ENCODE measurements at regions not wholly inside any gene's neighbourhood (a gene's known extent, or its start where the extent isn't known, plus 50 kb on each side); places are given as distances from the start of the nearest gene placed in this dataset.
"Not testable (repeated sequence)": the region's sequence is repeated elsewhere in the genome, so short reads cannot be mapped to it uniquely, and the experiment has no call there.

DNA sequence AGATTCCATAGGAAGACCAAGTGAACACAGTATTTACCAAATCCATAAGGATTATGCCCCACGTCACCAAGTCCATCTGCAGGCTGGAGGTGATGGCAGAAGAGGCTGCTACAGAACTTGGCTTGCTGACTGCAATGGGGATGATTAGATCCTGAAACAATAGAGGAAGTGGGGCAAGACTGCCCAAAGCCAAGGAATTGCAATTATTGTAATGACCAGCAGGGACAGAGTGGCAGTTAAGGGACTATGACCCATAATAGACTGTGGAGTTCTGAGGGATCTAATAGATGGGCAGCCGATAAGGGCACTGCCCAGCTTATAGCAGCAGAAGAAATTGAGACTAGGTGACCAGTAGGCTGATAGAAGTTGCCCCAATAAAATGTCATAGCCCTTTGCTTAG, 108.4 kb downstream of the MINAR1 start:
- no peak for DNase-seq

DNA sequence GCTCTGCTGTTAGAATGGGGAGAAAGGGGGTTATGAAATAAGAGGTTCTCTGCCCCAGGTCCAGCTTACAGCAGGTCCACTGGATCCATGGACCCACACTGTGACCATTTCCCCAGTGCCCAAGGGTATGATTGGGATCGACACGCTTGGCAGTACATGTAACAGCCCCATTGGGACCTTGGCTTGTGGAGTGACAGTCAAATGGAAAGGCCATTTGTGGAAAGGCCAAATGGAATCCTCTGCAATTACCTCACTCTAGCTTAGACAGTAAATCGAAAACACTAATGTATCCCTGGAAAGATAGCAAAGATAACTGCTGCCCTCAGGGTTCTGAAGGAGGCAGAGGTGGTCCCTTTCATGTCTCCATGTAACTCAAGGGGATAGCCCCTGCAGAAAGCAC, 109.1 kb downstream of the MINAR1 start:
- DNase-seq = no peak

DNA sequence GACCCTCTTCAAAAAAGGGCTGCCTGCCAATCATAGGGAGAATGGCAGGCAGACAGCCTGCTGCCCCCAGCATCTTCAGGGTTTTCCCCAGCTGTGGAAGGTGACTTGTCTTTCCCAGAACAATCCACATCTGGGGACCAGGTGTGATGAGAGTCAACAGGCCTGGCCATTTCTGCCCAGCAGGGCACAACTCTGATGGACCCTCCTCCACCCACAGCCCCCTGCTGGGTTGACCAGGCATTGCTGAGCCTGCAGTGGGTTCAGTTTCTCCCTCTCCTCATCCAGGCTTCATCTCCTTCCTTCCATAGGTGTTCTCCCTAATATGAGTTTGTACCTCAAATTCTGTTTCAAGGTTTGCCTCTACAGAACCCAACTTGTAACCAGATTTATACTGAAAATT, 111.0 kb downstream of the MINAR1 start:
- no peak for DNase-seq

DNA sequence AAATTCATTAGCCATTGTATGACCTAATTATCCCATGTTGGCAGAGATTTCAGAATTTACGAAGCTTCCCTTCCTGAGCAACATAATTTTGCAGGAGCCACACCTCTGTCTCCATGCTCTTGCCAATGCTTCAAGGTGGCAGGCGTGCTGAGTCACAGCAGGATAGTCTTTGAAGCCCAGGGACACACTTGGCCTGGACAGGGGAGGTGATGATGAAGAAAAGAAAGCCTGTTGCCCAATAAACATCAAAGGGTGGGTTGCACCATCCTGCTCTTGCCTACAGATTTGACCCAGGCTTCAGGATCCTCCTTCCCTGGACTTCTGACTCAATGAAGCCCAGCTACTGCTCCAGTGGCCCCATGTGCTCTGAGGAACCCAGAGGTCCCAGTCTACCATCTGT, 117.1 kb downstream of the MINAR1 start:
- DNase-seq = no peak

DNA sequence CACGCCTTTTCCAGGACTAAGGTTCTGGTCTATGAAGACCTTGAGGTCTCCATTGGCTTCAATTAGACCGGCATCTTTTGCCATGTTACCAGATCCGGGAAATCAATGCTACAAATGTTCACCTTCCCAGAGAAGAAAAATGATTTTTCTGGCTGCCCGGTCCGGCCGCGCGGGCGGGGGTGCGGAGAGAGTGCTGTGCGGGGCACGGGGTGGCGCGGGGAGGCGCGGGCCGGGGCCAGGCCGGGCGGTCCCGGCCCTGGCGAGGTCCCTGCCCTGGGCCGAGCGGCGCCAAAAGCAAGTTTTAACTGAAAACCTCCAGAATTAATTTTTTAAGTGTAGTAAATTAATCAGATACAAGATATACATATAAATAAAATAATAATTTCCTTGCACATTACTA, 128.2 kb downstream of the MINAR1 start:
- no peak for DNase-seq

DNA sequence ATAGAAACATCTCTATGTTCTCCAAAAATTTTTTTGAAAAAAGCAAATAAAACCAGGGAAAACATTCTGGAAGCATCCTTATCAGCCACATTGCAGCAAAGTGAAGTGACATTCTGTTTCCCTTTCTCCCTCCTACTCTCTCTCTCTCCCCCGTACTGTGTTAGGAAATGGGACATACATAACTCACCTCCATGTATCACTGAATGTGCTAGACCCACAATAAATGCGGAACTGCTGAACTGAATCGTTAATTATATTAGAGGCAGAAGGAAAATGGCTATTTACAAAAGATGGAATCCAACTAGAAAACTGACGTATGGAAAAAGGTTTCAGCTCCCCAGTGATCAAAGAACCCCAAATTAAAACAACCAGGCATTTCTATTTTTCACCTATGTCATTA, 129.8 kb downstream of the MINAR1 start:
- DNase-seq = no peak

DNA sequence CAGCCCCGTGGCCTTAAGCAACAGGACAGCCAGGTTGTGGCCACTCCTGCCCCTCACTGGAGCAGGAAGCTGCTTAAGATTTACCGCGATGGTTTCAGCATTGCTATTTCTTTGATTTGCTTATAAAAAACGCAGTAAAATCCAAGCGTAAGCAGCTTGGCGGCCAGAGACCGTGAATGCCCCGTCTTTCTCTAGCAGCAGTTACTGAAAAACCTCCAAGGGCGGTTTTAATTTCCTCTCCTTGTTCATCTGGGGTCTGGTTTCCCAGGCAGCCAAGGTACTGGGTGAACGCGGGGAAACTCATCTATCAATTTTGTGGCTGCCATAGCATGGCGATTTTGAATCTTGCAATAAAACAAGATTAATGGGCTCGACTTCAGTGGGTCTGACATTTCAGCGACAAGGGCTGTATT, 130.3 kb downstream of the MINAR1 start:
- DNase-seq = no peak

DNA sequence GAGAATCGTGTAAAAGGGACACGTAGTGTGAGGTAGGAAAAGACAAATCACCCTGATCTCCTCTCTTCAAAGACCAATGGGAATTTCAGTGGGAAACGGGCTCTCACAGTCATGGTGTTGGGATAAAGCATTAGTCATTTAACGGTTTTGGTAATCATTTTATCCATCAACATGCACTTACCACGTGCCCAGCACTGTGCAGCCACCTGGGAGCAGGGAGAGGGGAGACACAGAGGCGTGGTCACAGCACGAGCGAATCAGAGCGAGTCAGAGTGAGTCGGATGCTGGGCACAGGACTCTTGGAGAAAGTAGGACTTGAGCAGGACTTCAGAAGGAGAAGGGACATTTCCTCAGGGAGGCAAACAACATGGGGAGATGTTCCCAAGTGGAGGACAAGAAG, 130.8 kb downstream of the MINAR1 start:
- DNase-seq = no peak

DNA sequence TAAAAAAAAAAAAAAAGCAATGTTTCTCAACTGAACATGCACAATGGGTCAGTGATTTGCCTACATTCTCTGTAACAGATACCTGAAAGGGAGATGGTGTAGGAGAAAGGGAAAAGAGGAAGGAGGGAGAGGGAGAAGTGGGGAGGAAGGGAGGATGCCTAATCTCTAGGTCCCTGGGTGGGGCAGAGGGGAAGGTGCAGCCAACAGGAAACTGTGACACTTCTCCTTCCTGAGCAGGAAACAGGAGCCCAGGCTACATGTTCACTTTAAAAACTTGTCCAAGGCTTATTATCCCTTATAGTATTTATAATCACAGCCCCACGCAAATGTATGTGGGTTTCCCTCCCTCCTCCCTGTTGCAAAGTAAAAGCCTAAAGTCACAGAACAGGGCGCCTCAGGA, 137.9 kb downstream of the MINAR1 start:
- no peak for DNase-seq

DNA sequence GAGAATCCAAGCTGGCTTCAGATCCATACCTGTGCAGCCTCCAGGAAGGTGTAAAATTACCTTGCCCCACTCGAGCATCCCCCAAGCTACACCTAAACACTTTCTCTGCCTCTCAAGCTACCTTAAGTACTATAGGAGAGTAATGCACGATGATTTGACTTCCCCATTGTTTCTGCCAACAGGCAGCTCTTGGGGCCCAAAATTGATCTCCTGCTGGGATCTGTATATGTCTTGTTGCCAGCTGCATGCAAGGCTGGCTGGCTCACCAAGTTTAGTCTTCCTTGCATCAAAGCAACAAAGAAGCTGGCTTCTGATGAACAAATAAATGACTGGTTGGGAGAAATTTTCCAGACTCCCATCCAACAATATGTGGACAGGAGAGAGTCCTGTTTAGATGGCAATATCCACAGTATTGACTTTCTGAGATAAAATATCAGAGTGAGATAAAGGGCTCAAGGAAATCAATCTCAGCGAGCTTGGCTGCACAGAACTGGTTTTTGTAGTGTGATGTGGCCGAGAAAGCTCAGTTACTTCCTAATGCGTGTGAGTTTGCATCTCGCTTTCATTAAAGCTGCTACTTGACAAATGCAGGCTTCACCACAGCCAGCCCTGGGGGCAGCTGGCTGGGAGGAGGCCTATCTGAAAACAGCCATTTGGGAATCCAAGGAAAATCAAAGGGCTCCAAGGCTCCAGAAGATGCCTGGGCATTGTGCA, 140.7 kb downstream of the MINAR1 start:
- no peak for DNase-seq

DNA sequence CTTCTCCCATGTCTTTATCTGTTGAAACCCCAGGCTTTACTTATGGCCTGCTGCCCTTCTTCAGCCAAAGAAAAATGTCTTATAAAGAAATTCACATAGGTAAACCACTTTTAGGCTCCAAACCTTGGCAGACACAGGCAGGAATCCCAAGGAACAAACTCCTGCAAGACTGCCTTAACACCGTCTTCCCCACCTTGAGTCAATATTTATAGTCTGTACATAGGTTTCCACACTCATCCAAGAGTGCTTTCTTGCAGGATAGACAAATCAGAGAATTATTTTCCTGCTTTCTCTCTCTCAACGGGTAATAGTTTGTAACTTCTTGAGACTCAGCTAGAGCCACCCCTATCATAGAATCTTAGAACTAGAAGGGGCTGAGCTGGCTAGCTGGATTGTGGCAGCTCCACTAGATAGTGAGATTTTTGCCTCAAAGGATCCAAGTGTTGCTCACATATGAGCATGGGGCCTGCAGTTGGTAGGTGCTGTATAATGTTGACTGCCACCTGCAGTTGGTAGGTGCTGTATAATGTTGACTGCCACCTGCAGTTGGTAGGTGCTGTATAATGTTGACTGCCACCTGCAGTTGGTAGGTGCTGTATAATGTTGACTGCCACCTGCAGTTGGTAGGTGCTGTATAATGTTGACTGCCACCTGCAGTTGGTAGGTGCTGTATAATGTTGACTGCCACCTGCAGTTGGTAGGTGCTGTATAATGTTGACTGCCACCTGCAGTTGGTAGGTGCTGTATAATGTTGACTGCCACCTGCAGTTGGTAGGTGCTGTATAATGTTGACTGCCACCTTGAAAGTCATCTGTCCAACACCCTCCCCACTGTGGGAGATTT, 142.5 kb downstream of the MINAR1 start:
- not testable (repeated sequence) for DNase-seq

DNA sequence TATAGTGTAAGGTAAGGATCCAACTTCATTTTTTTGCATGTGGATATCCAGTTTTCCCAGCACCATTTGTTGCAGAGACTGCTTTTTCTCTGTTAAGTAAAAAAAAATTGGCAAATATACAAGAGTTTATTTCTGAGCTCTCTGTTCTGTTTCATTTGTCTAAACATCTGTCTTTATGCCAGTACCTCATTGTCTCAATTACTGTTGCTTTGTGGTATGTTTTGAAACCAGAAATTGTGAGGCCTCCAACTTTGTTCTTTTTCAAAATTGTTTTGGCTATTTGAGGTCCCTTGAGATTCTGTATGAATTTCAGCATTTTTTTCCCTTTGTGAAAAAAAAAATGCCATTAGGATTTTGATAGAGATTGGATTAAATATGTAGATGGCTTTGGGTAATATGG, 150.5 kb downstream of the MINAR1 start:
- no peak for DNase-seq

DNA sequence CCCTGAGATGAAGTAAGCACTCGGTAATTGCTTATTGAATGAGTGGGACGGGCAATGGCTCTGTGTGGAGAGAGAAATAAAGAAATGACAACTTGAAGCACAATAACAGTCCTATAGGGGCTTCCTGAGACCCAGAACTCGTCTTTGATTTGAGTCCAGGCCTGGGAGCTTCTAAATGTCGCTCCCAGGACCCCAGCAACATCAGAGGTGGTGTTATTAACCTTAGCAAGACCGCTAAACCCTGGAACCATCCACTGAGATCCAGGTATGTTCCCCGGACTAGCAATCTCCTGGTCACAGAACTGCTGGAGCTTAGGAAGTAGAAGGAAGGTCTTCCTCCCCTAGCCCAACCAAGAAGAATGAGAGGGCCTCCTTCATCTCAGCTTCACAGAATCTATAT, 160.0 kb downstream of the MINAR1 start:
- DNase-seq = no peak

DNA sequence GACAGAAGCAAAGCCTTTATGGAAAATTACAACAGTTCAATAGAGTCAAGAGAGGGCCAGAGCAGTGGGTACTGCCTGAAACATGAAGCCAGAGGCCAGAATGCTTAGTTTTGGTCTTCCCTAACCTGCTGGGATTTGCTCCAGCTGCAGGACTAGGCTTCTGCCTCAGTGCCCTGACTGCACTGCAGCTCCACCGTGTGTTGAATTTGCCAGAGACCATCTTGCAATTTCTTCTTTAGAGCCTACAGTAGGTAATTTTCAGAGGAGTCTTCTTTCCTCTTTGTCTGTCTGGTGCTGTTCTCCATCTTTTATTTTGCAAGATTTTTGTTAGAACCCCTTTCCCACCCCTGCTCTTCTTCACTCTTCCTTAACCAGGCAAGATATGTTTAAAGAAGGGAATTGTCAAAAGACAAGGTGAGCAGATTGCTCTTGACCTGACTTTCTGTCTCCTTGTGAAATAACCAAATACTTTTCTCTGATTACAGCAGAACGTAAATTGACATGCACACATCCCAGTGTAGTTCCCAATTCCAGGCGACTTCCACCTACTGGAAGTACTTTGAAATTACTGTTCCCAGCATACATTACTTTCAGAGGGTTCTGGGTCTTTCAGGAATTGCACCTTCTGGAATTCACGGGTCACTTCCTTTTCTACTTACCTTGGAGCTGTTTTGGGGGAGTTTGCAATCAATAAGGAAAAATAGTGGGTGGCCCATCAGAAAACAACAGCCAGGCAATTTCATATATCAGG, 161.2 kb downstream of the MINAR1 start:
- peak; percentile 23 for DNase-seq

DNA sequence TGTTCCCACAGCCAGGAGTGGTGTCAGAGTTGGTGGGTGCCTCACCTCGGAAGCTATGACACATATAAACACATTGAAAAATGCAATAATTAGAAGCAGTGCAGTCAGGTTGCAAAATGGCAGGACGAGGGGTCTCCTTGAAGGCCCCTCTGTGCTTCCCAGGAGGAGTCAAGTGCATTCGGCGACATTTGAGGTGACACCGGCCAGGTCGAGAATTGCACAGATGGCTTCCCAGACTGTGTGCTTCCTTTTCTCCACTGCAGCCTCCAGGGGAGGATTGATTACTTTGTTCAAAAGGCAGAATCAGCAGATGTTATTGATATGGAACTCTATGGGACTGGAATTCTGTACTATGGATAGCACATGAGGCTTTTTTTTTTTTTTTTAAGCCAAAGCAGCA, 163.2 kb downstream of the MINAR1 start:
- DNase-seq = no peak

DNA sequence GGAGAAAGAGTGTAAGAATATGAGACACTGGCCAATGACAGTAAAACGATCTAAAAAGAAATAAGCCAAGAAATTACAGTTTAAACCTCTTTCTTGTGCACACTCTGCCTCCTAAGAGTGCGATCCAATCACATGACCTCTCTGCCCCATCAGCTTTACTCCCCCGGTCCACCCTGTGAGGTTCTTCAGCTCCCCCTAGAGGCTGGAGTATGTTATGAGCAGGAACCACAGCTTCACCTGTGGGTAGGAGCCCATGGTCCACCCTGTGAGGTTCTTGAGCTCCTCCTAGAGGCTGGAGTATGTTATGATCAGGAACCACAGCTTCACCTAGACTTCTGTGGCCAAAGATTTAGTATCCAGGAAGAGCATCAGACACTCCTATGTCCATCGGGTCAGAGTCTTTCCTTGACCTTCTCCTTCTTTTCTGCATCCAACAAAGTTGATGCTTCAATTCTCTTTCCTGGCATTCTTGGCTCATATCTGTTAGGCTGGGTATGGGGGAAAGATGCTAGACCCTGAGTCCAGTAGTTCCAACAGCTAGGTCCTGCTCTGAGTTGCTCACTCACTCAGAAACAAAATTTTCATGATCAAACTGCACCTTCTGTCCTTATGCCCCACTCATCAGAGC, 164.0 kb downstream of the MINAR1 start:
- DNase-seq = peak; percentile 76

DNA sequence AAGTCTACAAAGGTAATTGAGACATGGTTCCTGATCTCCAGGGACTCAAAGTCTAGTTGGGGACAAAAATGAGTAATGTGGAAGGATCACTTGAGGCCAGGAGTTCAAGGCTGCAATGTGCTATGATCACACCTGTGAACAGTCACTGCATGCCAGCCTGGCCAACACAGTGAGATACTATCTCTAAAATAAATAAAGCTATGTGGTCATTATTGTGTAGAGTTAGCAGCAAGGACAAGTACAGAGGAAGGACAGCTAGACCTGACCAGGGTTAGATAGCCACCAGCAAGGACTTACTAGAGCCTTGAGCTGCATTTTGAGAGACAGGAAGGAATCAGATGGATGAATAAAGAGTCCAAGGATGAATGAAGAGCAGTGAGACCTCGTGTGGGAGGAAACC, 166.5 kb downstream of the MINAR1 start:
- DNase-seq = no peak

DNA sequence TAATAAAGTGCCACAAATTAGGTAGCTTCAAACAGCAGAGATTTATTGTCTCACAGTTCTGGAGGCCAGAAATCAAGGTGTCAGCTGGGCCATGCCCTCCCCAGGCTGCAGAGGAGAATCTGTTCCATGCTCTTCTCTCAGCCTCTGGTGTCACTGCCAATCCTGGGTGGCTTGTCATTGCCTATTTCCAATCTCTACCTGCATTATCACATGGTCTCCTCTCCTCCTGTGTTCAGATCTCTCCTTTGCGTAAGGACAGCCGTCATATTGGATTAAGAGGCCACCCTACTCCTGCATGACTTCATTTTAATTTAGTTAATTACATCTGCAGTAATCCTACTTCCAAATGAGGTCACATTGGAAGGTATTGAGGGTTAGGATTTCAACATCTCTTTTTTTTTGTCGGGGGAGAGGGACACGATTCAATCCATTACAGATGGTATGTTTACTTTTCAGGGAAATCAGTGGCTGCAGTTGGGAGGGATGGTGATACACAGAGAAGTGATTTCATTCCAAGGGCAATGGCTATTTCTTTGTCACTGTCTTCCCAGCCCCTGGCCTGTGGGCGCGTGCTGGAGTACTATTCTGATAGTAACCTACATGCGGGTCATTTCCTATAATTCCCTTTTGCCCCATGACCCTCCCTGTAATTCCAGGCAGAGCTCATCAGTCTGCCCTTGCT, 169.4 kb downstream of the MINAR1 start:
- DNase-seq = no peak

DNA sequence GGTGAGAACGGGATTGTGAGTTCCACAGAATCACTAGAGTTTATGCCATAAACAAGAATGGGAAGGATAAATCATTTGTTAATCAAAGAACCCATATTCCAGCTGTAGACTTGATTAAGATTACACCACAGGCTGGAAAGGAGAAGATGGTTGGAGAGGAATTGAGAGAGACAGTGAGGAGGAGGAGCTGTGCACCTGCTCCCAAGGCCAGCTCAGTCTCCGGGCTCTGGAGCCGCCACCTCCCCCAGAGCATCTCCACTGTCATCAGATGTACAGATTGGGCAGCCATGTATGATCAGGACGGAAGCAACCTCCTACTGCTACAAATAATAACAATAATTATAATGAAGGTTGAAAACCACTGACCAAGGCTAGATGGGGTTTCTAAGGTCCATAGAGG, 170.0 kb downstream of the MINAR1 start:
- DNase-seq = no peak

DNA sequence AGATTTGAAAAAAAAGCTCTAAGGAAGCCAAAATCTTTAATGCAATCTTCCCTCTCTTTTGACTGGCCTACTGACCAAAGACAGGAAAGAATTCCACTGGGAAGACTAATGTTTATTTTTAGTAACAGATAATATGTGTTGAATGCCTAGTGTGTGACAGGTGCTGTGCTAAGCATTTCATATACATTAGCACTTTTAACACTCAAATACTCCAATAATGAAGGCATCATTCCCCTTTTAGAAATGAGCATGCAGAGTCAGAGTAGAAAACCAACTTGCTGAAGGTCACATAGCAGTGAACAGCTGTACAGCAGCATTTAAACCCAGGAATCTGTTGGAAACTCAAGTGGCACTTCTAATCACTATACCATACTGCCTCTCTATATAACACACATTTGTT, 170.6 kb downstream of the MINAR1 start:
- peak; percentile 26 for DNase-seq

DNA sequence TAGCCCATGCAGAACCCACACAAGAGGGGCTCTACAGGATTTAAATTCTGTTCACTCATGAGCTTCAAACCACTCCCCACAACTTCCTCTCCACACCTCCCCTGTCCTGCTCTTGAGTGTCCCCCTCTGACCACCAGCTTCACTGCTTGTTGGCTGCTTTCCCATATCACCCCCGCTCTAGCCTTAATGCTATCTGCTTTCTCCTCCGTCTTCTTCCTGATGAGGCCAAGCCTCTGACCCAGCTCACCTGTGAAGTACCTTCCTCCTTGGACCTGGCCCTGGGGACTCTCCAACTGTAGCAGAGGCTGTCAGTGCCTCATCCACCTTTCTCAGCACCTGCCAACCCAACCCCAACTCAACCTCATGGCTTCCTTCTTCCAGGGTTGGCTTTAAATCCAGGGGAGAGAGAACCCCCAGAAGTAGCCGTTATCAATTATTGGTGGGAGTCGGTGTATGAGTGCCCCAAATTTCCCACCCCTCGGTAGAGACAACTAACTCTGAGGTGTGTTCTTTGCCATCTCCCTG, 174.8 kb downstream of the MINAR1 start:
- DNase-seq = no peak

DNA sequence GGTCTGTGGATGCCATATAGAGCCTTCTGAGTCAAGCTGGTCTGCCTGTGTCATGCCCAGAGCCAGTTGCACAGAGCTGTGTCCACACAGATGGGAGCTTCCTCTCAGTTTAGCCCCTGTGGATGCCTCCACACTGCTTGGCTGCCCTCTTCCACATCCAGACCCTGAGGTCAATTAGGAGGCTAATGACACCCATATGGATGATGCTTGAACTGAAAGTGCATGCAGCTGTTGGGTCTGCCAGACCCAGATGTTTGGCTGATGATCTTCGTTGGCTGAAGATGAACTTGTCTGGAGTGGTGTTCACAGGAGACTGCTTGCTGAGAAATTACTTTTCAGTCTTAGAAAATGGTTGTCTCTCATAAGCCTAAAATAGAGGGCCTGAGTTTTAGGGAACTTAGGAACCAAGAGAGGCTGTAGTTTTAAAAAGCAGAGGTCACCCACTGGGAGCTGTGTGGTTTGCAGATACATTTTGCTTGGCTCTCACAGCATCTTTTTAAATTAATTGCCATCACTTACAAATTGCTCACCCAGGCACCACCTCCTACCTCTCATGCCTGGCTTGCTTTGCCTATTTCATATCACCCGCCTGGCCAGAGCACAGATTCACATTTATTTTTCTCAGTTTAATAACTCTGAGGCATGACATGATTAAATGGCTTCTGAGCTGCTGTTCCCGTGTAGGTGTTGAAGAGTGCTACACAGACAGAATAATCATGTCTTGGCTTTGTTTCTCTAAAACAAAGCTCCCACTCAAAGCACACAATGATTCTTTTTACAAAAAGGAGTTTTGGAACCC, 176.1 kb downstream of the MINAR1 start:
- DNase-seq = no peak

Measured in HCEC 1CT (cell line).